GM21381 (cell line): ENCODE measurements at regions not wholly inside any gene's neighbourhood (a gene's known extent, or its start where the extent isn't known, plus 50 kb on each side); places are given as distances from the start of the nearest gene placed in this dataset.

Experiments
- ATAC-seq: cut with Tn5 transposase; IDR thresholded peaks from one replicate; pipeline ENCODE4 v1.9.1; 2021; ENCODE audit warnings: mild to moderate bottlenecking, moderate library complexity; ENCODE audit not compliant: unreplicated experiment

GRCh38 chr1:199264911-199265310 lies 626.1 kb downstream of the PTPRC start:
- ATAC-seq, result no peak

- no peak for ATAC-seq
These were observed 626.5 kb downstream of the PTPRC start for GRCh38 chr1:199265319-199265718.

- no peak for ATAC-seq
These were observed 630.4 kb downstream of the PTPRC start for GRCh38 chr1:199269241-199269640.

- ATAC-seq, result no peak
These were observed 633.3 kb downstream of the PTPRC start for GRCh38 chr1:199272139-199272544.

GRCh38 chr1:199272628-199273086 lies 633.8 kb downstream of the PTPRC start:
- ATAC-seq, result peak; percentile 73

GRCh38 chr1:199273837-199274379 lies 635.1 kb downstream of the PTPRC start:
- ATAC-seq, result no peak

GRCh38 chr1:199279067-199279466 lies 640.2 kb downstream of the PTPRC start:
- no peak for ATAC-seq

- peak; percentile 56 for ATAC-seq
These were observed 641.2 kb downstream of the PTPRC start for GRCh38 chr1:199279872-199280645.

- ATAC-seq, result no peak
These were observed 644.0 kb downstream of the PTPRC start for GRCh38 chr1:199282751-199283305.

- ATAC-seq, result no peak
These were observed 645.0 kb downstream of the PTPRC start for GRCh38 chr1:199283794-199284193.

- ATAC-seq, result no peak
These were observed 648.4 kb downstream of the PTPRC start for GRCh38 chr1:199287206-199287605.

GRCh38 chr1:199287647-199288046 lies 648.8 kb downstream of the PTPRC start:
- ATAC-seq, result no peak

GRCh38 chr1:199290186-199290585 lies 651.3 kb downstream of the PTPRC start:
- no peak for ATAC-seq

- no peak for ATAC-seq
These were observed 652.3 kb downstream of the PTPRC start for GRCh38 chr1:199291022-199291740.

- no peak for ATAC-seq
These were observed 654.1 kb downstream of the PTPRC start for GRCh38 chr1:199292896-199293295.

- no peak for ATAC-seq
These were observed 656.3 kb downstream of the PTPRC start for GRCh38 chr1:199295107-199295506.

- ATAC-seq, result no peak
These were observed 658.3 kb downstream of the PTPRC start for GRCh38 chr1:199297174-199297573.

- ATAC-seq, result no peak
These were observed 659.0 kb downstream of the PTPRC start for GRCh38 chr1:199297887-199298286.

GRCh38 chr1:199298825-199299224 lies 660.0 kb downstream of the PTPRC start:
- ATAC-seq, result no peak

- ATAC-seq, result no peak
These were observed 662.8 kb downstream of the PTPRC start for GRCh38 chr1:199301472-199302217.

- no peak for ATAC-seq
These were observed 663.7 kb downstream of the PTPRC start for GRCh38 chr1:199302554-199302953.
